ENCODE measurements at regions not wholly inside any gene's neighbourhood (a gene's known extent, or its start where the extent isn't known, plus 50 kb on each side); places are given as distances from the start of the nearest gene placed in this dataset.
"Not testable (repeated sequence)": the region's sequence is repeated elsewhere in the genome, so short reads cannot be mapped to it uniquely, and the experiment has no call there.

GRCh38 chr4:30838331-30838730 is 118.2 kb downstream of the PCDH7 start:
- no peak for DNase-seq

GRCh38 chr4:30839583-30840520 is 119.7 kb downstream of the PCDH7 start:
- no peak for DNase-seq

GRCh38 chr4:30840571-30840970 is 120.4 kb downstream of the PCDH7 start:
- DNase-seq, result no peak

GRCh38 chr4:30842142-30842541 is 122.0 kb downstream of the PCDH7 start:
- no peak for DNase-seq

- no peak for DNase-seq
Measured at GRCh38 chr4:30842689-30843088, 122.5 kb downstream of the PCDH7 start.

GRCh38 chr4:30844861-30845582 is 124.9 kb downstream of the PCDH7 start:
- DNase-seq, result no peak

- no peak for DNase-seq
Measured at GRCh38 chr4:30847167-30847566, 127.0 kb downstream of the PCDH7 start.

GRCh38 chr4:30847958-30848357 is 127.8 kb downstream of the PCDH7 start:
- DNase-seq, result no peak

- no peak for DNase-seq
Measured at GRCh38 chr4:30854531-30854930, 134.4 kb downstream of the PCDH7 start.

- DNase-seq, result no peak
Measured at GRCh38 chr4:30855232-30855631, 135.1 kb downstream of the PCDH7 start.

- no peak for DNase-seq
Measured at GRCh38 chr4:30856795-30857564, 136.8 kb downstream of the PCDH7 start.

- no peak for DNase-seq
Measured at GRCh38 chr4:30860978-30861377, 140.8 kb downstream of the PCDH7 start.

- no peak for DNase-seq
Measured at GRCh38 chr4:30862196-30862595, 142.0 kb downstream of the PCDH7 start.

- no peak for DNase-seq
Measured at GRCh38 chr4:30863021-30863420, 142.9 kb downstream of the PCDH7 start.

GRCh38 chr4:30865691-30866090 is 145.5 kb downstream of the PCDH7 start:
- no peak for DNase-seq

GRCh38 chr4:30866346-30866745 is 146.2 kb downstream of the PCDH7 start:
- DNase-seq, result no peak

GRCh38 chr4:30866907-30867306 is 146.7 kb downstream of the PCDH7 start:
- DNase-seq, result no peak

GRCh38 chr4:30867427-30867826 is 147.3 kb downstream of the PCDH7 start:
- no peak for DNase-seq

- no peak for DNase-seq
Measured at GRCh38 chr4:30868111-30868895, 148.1 kb downstream of the PCDH7 start.

GRCh38 chr4:30869387-30869786 is 149.2 kb downstream of the PCDH7 start:
- not testable (repeated sequence) for DNase-seq

GRCh38 chr4:30870513-30870912 is 150.3 kb downstream of the PCDH7 start:
- DNase-seq, result no peak

- DNase-seq, result no peak
Measured at GRCh38 chr4:30875658-30876269, 155.6 kb downstream of the PCDH7 start.

Measured in stimulated activated CD8-positive, alpha-beta memory T cell treated with anti-CD3 and anti-CD28 coated beads, Interleukin-4, amount 100 ng/mL, for 48 hours (primary cell).